GM21576 (cell line): ENCODE measurements at regions not wholly inside any gene's neighbourhood (a gene's known extent, or its start where the extent isn't known, plus 50 kb on each side); places are given as distances from the start of the nearest gene placed in this dataset.

Source experiments
- ATAC-seq: cut with Tn5 transposase; IDR thresholded peaks from one replicate; pipeline ENCODE4 v1.9.1; 2021; ENCODE audit warnings: mild to moderate bottlenecking, moderate library complexity; ENCODE audit not compliant: unreplicated experiment

DNA sequence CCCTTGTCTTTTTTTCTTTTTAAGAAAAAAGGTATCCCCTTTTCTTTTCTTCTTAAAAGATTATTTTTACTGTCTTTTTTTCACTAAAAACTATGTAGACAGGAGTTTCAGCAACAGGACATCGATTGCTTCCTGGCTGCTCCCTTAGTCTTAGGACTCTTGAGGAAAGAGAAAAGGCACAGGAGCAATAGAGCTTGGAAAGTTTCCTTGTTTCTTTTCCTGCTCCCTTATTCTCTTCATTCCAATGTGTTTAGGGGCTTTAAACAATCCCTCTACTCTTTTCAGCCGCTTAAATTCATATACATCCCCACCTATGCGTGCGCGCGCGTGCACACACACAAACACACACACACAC, 182.2 kb upstream of the FOXN2 start:
- ATAC-seq, result no peak

DNA sequence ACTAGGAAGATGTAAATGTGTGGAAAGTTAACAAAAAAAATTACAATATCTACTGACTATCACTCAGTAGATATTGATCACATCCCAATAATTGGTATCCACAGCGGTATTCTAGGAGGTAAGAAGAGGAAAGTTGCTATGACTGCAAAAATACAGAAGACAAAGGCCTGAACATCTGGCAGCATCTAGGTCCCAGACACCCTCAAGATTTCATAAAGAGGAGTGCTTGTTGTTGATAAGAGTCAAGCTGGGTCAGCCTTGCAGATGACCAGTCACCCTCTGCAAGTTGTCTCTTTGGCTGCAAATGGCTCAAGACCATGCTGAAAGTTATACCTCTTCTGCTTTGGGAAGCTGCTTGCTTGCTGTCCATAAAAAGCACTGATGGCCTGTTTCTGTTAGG, 179.8 kb upstream of the FOXN2 start:
- ATAC-seq, result no peak

DNA sequence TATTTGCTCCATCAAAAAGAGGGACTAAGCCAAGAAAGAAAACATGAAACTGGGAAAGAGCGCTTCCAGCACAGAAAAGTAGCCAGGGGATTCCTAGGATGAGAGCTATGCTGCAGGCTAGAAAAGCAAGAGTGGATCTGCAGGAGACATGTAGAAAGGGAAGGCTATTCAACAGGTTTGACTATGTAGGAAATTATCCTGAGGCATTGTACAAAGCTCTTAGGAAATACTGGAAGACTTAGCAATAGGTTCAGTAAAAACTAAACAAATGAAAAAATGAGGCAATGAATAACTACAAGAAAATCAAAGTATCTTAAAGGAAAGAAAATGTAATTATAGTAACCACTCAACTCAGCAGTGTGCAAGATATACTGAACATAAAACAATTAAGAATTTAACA, 178.7 kb upstream of the FOXN2 start:
- no peak for ATAC-seq

DNA sequence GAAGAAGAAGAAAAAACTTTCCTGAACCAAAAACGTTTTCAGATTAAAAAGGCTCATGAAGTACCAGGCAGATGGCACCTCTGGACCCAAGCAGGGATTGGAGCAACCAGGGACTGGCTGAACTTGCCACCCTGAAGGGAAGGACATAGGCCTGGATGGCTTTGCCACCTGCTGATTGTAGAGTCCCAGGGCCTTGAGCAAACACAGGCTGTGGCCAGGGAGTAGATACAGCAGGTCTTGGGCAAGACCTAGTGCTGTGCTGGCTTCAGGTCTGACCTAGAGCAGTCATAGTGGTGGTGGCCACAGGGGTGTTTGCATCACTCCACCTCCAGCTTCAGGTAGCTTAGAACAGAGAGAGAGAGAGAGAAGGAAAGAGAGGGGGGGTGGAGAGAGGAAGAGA, 176.7 kb upstream of the FOXN2 start:
- ATAC-seq, result no peak

DNA sequence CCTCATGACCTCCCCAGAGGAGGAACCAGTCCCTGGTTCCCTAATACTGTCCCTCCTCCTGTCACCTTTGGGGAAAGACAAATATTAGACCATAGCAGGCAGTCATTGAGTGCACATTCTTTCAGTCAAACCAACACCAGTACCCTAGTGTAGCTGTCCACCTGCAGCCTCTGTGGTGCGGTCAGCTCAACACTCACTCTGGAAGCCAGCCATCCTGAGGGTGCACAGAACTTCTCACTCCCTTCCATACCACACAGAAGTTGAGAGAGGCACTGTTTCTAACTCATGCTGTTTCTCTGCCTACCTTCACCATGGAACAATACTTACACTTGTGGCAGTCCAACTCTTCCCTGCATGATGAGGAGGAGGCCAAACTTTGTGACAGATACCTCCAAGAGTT, 175.6 kb upstream of the FOXN2 start:
- no peak for ATAC-seq

DNA sequence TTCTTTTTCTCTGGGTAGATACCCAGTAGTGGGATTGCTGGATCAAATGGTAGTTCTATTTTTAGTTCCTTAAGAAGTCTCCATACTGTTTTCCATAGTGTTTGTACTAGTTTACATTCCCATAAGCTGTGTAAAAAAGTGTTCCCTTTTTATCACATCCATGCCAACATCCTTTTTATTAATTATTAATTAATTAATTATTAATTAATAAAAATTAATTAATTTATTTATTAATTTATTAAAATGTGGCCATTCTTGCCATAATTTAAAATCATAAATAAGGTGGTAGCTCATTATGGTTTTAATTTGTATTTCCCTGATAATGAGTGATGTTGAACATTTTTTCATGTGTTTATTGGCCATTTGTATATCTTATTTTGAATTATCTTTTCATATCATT, 173.9 kb upstream of the FOXN2 start:
- ATAC-seq, result no peak

DNA sequence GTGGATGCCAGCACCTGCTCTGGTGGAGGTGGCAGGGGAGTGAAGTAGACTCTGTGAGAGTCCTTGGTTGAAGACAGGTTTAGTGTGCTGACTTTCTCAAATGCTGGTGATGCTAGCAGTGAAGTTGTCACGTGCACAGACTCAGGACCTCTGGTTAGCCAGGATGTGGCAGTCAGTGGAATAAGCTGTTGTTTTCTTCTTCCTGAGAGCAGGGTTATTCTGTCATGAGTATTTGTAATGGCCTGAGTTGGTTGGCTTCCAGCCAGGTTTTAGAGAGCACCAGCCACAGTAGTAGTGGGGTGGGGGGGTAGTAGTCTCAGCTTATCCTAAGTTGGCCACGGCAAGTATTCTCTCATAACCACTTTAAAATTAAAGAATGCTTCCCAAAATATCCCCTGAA, 169.7 kb upstream of the FOXN2 start:
- ATAC-seq, result no peak

DNA sequence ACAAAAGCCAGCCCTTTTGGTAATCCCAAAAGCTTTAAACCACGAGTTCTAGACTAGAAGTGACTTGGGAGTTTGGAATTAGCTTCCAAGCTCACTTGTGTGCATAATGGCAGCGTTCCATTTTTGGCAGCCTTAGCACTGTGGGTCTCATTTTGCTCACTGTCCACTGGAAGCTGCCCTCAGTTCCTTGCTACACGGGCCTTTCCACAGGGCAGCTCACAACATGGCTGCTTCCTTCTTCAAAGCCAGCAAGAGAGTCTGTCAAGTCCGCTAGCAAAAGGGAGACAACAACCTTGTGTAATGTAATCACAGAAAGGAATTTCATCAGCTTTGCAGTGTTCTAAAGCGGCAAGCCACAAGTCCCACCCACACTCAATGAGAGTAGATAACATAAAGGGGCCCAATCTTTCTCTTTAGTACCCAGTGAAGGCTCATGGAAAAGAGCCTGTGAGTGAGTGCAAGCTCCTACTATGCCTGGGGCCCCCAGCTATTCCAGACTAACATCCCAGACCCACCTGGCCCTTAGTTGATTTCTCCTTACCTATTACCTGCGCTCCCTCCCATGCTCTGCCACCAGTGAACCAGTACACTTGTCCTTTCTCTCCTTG, 168.5 kb upstream of the FOXN2 start:
- ATAC-seq, result no peak

DNA sequence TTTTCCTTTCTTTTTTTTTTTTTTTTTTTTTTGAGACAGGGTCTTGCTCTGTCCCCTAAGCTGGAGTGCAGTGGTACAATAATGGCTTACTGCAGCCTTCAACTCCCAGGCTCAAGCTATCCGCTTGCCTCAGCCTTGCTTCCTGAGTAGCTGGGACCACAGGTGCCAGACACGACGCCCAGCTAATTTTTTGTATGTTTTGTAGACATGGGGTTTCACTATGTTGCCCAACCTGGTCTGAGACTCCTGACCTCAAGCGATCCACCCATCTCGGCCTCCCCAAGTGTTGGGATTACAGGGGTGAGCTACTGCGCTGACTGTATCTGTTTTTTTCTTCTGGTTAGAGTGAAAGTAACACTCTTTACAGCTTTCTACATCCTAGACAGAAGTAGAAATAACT, 167.9 kb upstream of the FOXN2 start:
- no peak for ATAC-seq

DNA sequence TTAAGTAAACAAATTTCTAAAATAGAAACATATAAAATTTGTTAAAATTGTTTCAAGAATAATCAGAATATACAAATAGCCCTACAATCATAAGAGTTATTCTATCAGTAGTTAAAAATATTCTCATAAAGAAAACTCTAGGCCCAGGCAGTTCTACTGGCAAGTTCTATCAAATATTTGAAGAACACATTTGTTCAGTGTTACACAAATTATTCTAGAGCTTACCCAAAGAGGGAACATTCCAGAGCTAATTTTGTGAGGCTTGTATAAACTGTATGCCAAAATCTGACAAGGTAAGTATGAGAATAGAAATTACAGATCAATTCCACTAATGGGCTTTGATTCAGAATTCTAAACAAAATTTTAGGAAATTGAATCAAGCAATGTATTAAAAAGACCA, 166.8 kb upstream of the FOXN2 start:
- no peak for ATAC-seq

DNA sequence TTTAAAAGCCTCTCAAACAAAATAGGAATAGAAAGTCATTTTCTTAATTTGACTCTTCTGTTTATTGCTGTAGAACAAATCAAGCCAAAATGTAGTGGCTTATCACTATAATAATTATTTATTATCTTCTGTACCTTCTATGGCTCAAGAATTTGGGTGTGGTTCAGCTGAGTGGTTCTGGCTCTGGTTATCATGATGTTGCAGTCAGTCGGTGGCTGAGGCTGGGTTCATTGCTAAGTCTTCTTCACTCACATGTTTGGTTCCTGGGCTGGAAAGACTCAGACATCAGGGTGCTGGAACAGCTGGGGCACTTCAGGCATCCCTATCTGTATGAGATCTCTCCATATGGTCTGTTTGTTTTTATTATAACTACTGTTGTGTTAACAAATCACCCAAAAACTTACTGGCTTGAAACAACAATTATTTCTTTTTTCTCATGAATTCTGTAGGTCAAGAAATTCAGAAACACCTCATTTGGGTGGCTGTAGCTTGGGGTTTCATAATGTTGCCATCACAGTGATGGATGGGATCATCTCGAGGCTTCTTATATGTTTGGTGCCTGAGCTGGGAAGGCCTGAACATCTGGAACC, 165.5 kb upstream of the FOXN2 start:
- ATAC-seq, result no peak

DNA sequence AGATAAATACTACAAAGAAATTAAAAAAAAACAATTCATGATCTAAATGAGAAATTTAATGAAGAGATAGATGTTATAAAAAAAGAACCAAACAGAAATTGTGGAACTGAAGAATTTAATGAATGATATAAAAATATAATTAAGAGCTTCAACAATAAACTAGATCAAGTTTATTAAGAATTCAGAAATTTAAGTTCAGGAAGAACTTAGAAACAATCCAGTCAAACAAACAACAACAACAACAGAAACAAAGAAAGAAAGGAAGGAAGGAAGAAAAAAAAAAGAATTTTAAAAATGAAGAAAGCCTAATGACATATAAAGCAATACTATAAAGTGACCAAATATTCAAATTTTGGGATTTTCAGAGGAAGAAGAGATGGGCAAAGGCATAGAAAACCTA, 157.3 kb upstream of the FOXN2 start:
- ATAC-seq, result no peak

DNA sequence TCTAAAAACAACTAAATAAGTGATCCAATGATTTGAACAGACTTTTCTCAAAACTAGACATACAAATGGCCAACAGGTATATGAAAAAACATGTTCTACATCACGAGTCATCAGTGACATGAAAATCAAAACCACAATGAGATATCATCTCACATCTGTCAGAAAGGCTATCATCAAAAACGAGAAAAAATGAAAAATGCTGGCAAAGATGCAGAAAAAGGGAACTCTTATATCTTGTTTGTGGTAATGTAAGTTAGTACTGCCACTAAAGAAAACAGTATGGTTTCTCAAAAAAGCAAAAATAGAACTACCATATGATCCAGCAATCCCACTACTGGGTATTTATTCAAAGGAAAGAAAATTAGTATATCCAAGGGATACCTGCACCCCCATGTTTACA, 152.9 kb upstream of the FOXN2 start:
- ATAC-seq, result no peak

DNA sequence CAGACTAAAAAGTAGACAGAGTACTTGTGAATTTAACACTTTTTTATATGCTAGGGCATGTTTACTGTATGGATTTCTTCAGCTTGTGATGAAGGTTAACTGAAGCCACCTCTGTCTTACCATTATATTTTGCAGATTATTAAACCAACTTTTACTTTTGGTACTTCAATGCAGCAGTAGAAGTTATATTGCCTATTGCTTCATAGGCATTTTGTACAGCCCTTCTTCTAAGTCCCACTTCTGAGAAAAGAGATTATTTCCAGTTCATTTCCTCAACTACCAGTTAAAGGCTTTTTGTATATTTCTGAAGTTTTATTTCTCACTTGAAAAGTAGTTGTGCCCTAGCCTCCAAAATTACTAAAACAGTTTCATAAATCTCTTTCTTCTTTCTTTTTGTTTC, 151.7 kb upstream of the FOXN2 start:
- ATAC-seq, result no peak

DNA sequence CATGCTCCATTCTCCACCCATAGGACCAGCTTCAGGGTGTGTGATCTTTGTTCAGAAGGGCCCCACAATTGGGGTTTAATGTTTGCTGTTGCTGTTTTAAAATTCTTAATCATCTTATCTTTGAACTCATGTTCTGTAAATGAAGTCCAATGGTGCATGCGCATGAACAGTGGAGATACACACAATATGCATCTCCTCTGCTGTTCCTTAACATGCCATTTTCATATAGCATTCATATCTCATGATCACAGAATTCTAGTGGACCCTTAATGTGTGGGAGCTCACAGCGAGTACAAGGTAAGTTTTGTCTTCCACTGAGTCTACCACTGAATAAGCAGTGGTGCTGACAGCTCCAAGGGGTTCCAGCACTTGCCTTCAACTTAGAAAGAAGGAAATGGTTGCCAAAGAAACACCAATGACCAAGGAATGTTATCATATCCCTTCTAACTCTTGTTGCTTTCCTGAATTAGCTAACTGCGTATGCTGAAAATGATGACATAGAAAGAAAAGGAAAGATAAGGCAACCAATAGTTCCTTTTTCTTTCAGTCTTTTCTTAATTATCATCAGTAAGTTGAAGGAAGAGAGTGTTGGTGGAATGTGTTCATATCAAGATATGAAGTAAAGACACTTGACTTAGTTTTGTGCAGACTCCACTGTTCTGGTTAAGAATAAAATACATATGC, 149.3 kb upstream of the FOXN2 start:
- no peak for ATAC-seq

DNA sequence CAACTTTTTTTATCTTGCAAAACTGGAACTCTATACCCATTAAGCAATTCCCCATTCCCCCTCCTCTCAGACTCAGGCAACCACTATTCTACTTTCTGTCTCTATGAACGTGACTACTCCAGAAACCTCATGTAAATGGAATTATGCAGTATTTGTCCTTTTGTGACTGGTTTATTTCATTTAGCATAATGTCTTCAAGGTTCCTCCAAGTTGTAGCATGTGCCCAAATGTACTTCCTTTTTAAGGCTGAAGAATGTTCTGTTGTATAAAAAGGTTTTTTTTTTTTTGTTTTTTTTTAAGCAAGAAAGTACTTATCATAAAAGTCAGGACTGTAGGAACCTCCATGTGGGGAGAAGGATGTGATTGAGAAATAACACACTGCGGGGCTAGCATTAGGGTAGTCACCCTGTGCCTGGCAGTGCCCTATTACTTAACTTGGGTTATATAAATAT, 145.3 kb upstream of the FOXN2 start:
- no peak for ATAC-seq

DNA sequence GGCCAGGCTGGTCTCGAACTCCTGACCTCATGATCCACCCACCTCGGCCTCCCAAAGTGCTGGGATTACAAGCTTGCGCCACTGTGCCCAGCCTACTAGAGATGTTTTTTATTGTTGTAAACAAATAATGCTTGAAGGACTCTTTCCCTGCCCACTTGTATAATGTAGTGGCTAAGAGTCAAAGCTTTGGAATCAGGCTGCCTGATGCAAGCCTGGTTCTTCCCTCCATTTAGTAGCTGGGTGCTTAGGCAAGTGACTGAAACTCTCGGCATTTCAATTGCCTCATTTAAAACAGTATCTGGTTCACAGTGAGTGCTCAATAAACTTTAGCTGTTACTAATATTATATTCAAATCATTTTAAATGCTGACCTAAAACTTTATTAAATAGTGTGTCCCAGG, 144.2 kb upstream of the FOXN2 start:
- ATAC-seq, result no peak

DNA sequence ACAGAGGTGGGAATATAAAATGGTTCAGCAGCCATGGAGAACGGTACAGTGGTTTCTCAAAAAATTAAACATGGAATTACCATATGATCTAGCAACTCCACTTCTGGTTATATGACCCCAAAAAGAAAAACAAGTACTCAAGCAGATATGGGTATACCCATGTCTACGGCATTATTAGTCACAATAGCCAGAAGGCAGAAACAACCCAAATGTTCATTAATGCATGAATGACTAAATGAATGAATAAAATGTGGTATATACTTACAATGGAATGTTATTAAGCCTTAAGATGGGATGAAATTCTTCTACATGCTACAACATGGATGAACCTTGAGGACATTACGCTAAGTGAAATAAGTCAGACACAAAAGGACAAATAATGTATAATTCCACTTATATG, 141.3 kb upstream of the FOXN2 start:
- ATAC-seq, result no peak

DNA sequence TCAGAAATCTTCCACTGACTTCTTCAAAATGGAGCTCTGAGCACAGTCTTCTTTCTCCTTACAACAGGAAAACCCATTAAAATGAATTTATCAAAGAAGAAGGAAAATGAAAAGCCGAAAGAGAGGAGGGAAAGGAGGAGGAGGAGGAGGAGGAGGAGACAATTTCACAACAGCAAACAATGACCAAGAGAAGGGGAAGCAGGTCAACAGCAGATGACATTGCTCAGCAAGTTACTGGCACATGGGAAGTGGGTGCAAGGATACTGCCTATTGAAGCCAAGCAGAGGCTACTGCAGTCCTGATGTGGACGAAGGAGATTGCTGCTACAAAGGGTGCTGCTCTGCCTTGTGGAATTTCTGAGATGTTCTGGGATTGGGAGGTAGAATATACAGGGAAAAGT, 140.0 kb upstream of the FOXN2 start:
- ATAC-seq, result no peak

DNA sequence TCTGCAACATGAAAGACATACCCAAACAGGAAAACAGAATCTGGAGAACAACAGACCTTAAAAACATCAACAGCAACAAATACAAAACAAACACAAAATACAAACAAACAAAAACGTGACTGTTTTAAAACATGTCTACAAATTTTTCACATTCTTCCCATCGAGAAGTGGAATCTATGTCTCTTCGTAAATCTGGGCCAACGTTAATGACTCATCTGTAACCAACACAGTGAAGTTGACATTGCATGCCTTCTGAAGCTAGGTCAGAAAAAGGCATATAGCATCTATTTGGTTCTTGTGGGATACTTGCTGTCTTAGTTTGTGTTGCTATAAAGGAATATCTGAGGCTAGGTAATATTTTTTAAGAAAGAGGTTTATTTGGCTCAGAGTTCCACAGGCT, 139.2 kb upstream of the FOXN2 start:
- no peak for ATAC-seq

DNA sequence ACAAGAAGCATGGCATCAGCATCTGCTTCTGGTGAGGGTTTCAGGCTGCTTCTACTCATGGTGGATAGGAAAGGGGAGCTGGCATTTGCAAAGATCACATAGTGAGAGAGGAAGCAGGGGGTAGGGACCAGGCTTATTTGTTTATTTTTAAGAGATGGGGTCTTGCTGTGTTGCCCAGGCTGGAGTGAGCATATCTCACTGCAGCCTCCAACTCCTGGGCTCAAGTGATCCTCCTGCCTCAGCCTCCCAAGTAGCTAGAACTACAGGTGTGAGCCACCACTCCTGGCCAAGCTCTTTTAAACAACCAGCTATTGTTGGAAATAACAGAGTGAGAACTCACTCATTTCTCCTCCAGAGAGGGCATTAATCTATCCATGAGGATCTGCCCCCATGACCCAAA, 138.8 kb upstream of the FOXN2 start:
- no peak for ATAC-seq

DNA sequence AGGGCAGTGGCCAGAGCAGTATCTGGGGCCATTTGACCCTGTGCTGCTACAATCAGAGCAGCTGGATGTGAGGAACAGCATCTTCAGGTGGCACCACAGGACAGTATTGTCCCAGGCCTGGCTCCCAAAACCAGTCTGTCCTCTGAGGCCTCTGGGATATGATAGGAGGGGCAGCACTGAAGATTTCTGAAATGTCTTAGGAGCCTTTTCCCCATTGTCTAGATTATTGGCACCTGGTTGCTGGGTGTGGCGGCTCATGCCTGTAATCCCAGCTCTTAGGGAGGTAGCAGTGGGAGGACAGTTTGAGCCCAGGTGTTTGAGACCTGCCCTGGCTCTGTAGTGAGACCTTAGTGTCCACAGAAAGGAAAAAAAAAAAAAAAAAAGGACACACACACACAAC, 137.6 kb upstream of the FOXN2 start:
- no peak for ATAC-seq

DNA sequence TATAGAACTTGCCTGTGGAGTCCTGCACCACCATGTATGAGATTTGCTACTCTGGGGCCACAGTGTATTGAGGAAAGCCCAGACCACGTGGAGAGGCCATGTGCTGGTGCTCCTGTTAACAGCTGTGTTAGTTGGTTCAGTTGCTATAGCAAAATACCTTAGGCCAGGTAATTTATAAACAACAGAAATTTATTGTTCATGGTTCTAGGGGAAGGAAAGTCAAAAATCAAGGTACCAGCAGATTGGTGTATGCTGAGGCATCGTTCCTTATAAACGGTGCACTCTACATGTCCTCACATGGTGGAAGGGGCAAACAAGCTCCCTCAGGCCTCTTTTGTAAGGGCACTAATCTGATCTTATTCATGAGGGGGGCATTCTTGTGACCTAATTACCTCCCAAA, 135.9 kb upstream of the FOXN2 start:
- ATAC-seq, result no peak
